IPS-20b (cell line): ENCODE measurements at regions not wholly inside any gene's neighbourhood (a gene's known extent, or its start where the extent isn't known, plus 50 kb on each side); places are given as distances from the start of the nearest gene placed in this dataset.

ENCODE experiments used
- H3K27ac ChIP-seq: one replicate; pipeline ENCODE4 v1.5.1; 2013; ENCODE audit warnings: low read length
- H3K27me3 ChIP-seq: 2 replicates; pipeline ENCODE4 v1.6.1; 2013; ENCODE audit warnings: mild to moderate bottlenecking, low read length, inconsistent platforms; ENCODE audit not compliant: insufficient read depth
- H3K36me3 ChIP-seq: 2 replicates; pipeline ENCODE4 v1.6.1; 2013; ENCODE audit warnings: low read depth, mild to moderate bottlenecking, inconsistent platforms, low read length, moderate library complexity; ENCODE audit not compliant: insufficient read depth
- H3K4me1 ChIP-seq: 2 replicates; pipeline ENCODE4 v1.6.1; 2013; ENCODE audit warnings: mild to moderate bottlenecking, control low read depth, inconsistent platforms, low read length, moderate library complexity; ENCODE audit not compliant: insufficient read depth
- H3K4me3 ChIP-seq: 2 replicates; pipeline ENCODE4 v1.5.1; 2013; ENCODE audit warnings: mild to moderate bottlenecking, low read length, inconsistent platforms
- H3K9ac ChIP-seq: 2 replicates; pipeline ENCODE4 v1.6.1; 2013; ENCODE audit warnings: low read depth, mild to moderate bottlenecking, inconsistent platforms, low read length, moderate library complexity
- H3K9me3 ChIP-seq: 2 replicates; pipeline ENCODE4 v1.6.1; 2013; ENCODE audit warnings: mild to moderate bottlenecking, low read depth, low read length, inconsistent platforms; ENCODE audit not compliant: insufficient read depth

- Histone ChIP-seq H3K36me3 (no peaks in the 10 kb centered on the region), H3K9ac (no peak overlapping the region), H3K4me1 (no peaks in the 10 kb centered on the region), H3K4me3 (no peak overlapping the region), H3K27me3 (no peaks in the 10 kb centered on the region), H3K9me3 (no peaks in the 10 kb centered on the region; the same call in 1 of the 2 replicates), H3K27ac (no peak overlapping the region)
These were observed 359.5 kb upstream of the CBLB start for GRCh38 chr3:106228271-106228670.

DNA sequence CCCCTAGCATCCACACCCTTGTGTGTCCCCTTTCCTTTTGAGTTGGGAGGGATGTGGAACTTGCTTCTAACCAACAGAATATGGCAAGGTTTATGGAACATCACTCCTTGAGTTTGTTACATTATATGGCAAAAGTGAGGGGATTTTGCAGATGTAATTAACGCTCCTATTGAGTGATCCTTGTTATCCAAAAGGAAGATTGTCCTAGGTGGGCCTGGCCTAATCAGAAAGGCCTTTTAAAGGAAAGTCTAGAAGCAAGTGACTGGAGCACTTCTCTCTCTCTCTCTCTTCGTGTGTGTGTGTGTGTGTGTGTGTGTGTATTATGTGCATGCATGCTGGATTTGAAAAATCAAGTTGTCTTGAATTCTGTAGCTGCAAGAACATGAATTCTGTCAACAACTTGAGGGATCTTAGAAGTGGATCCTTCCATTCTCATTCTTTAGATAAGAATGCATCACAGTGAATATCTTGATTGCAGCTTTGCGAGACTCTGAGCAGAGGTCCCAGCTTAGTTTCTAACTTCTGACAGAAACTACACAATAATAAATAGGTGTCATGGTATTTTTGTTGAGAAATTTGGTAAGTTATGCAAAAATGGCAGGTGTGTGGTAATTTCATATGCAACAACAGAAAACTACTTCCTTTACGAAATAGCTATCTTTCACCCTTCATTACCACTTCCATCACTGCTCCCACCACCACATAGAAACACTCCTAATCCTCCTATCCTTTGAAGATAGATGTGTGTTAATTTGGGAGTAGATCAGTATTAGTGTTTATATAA is 360.9 kb upstream of the CBLB start:
- Histone ChIP-seq H3K27ac (no peak overlapping the region), H3K4me1 (no peaks in the 10 kb centered on the region), H3K36me3 (no peaks in the 10 kb centered on the region), H3K9me3 (no peaks in the 10 kb centered on the region; the same call in 1 of the 2 replicates), H3K4me3 (no peak overlapping the region), H3K27me3 (no peaks in the 10 kb centered on the region), H3K9ac (no peak overlapping the region)

GRCh38 chr3:106231086-106231485 is 362.3 kb upstream of the CBLB start:
- no peak overlapping the region for H3K27ac ChIP-seq
- no peaks in the 10 kb centered on the region for H3K36me3 ChIP-seq

DNA sequence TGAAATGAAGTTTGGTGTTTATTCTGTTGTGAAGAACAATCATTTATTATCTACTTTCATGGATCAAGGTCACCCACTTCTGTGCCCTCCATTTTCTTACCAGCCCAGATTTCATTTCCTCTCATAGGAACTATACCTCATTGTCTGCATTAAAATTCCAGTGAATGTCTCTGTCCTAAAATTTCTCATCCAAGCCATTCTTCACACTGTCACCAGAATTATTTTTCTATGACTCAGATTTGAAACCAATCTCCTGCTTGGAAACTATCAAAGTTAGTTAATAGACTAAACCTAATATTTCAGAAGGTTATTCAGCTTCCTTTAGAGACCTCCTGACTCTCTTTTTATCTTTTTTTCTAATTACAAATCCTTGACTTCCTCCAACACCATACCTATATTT is 364.1 kb upstream of the CBLB start:
- H3K9me3 ChIP-seq = peaks cover 8% of the 10 kb centered on the region; the same call in 1 of the 2 replicates
- no peaks in the 10 kb centered on the region for H3K36me3 ChIP-seq
- H3K9ac ChIP-seq = no peak overlapping the region
- no peak overlapping the region for H3K27ac ChIP-seq
- no peaks in the 10 kb centered on the region for H3K4me1 ChIP-seq
- no peaks in the 10 kb centered on the region for H3K27me3 ChIP-seq
- no peak overlapping the region for H3K4me3 ChIP-seq

More at GRCh38 chr3:106231086-106231485, 362.3 kb upstream of the CBLB start:
- no peaks in the 10 kb centered on the region for H3K4me1 ChIP-seq
- H3K27me3 ChIP-seq = no peaks in the 10 kb centered on the region
- no peaks in the 10 kb centered on the region; the same call in 1 of the 2 replicates for H3K9me3 ChIP-seq
- H3K9ac ChIP-seq = no peak overlapping the region
- H3K4me3 ChIP-seq = no peak overlapping the region

DNA sequence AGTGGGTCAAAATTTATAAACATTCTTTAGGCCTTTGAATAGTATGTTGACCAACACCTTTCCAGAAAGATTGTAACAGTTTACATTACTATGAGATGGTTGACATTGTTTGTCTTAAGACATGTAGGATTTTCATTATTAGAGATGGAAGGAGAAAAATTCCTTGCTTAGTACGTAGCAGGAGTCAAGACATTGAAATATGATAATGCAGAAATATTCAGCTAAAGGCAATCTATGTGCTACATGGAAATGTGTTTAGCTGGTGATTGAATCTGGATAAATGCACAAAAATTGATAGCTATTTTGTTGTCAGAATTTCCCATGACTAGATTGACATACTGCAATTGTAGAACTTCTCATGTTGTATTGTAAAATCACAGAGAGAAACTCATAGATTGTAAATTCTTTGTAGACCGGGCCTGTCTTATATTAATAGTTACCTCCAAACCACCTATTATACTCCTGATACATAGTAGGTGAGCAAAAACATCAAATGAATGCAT is 370.4 kb upstream of the CBLB start:
- H3K9ac ChIP-seq = no peak overlapping the region
- H3K4me1 ChIP-seq = no peaks in the 10 kb centered on the region
- H3K4me3 ChIP-seq = no peak overlapping the region
- no peaks in the 10 kb centered on the region for H3K36me3 ChIP-seq
- H3K9me3 ChIP-seq = peaks cover 8% of the 10 kb centered on the region; the same call in 1 of the 2 replicates
- H3K27me3 ChIP-seq = no peaks in the 10 kb centered on the region
- no peak overlapping the region for H3K27ac ChIP-seq

DNA sequence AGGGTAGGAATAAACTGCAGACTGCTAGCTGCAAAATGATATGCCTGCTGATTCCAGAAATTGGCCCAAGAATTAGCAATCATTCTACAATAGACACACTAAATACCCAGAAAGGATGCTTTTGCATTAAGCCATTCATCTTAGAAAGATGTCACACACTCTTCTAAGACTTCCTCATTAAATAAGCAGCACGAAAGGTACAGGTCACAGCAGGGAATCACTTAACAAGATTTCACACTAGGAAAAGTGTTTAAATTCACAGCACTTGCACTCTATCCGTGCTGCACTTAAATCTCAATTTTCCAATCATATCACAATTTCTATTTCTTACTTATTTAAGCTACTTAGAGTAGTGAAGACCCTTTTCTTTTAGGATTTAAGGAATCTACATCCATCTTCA is 372.8 kb upstream of the CBLB start:
- H3K4me3 ChIP-seq = no peak overlapping the region
- H3K9ac ChIP-seq = no peak overlapping the region
- H3K27ac ChIP-seq = no peak overlapping the region
- H3K36me3 ChIP-seq = no peaks in the 10 kb centered on the region
- H3K9me3 ChIP-seq = peaks cover 5% of the 10 kb centered on the region; the same call in 1 of the 2 replicates
- no peaks in the 10 kb centered on the region for H3K27me3 ChIP-seq
- H3K4me1 ChIP-seq = no peaks in the 10 kb centered on the region

GRCh38 chr3:106242781-106243180 is 374.0 kb upstream of the CBLB start:
- H3K9me3 ChIP-seq = no peaks in the 10 kb centered on the region
- H3K9ac ChIP-seq = no peak overlapping the region
- H3K36me3 ChIP-seq = no peaks in the 10 kb centered on the region
- no peak overlapping the region for H3K4me3 ChIP-seq
- H3K27ac ChIP-seq = no peak overlapping the region
- H3K4me1 ChIP-seq = no peaks in the 10 kb centered on the region
- no peaks in the 10 kb centered on the region for H3K27me3 ChIP-seq

DNA sequence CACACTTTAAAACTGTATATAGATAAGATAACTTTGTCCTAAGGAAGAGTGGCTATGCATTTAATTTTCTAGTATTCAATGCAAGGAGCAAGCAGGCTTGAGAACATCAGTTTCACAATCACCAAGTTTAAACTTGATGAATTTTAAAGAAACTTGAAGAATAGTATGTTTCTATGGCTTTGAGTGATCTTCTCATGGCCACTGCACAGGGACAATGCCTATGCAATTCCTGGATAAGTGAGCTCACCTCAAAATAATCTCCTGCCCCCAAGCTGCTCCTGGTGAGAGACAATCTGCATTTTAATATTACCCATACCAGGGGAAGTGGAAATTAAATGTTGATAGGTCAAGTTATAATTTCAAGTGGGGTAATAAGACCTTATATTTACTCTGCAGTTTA is 376.6 kb upstream of the CBLB start:
- H3K27me3 ChIP-seq = no peaks in the 10 kb centered on the region
- H3K9me3 ChIP-seq = no peaks in the 10 kb centered on the region
- no peak overlapping the region for H3K9ac ChIP-seq
- no peaks in the 10 kb centered on the region for H3K4me1 ChIP-seq
- no peaks in the 10 kb centered on the region for H3K36me3 ChIP-seq
- H3K27ac ChIP-seq = no peak overlapping the region
- H3K4me3 ChIP-seq = no peak overlapping the region

GRCh38 chr3:106247902-106248684 is 379.3 kb upstream of the CBLB start:
- H3K9me3 ChIP-seq = peaks cover 9% of the 10 kb centered on the region
- no peak overlapping the region for H3K27ac ChIP-seq
- no peak overlapping the region for H3K9ac ChIP-seq

DNA sequence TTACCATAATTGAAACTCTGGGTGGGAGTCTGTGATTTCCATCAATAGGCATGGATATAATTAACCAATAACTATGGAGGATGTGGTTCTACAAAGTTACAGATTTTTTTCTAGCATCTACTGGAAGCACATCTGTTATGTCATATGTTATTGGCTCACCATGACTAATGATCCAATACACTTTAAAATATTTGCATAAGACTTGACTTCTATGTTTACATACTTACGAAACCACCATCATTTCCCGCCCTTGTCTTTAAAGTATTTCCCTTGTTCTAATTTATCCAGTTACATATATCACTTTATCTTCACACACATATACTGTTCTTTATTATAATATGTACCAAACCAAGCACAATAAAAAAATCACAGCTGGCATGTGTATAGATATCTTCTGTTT is 380.3 kb upstream of the CBLB start:
- Histone ChIP-seq H3K4me3 (no peak overlapping the region), H3K27ac (no peak overlapping the region), H3K36me3 (no peaks in the 10 kb centered on the region), H3K27me3 (no peaks in the 10 kb centered on the region), H3K4me1 (no peaks in the 10 kb centered on the region), H3K9me3 (peaks cover 9% of the 10 kb centered on the region), H3K9ac (no peak overlapping the region)

More at GRCh38 chr3:106247902-106248684, 379.3 kb upstream of the CBLB start:
- H3K4me3 ChIP-seq = no peak overlapping the region
- H3K4me1 ChIP-seq = no peaks in the 10 kb centered on the region
- no peaks in the 10 kb centered on the region for H3K27me3 ChIP-seq
- H3K36me3 ChIP-seq = no peaks in the 10 kb centered on the region

DNA sequence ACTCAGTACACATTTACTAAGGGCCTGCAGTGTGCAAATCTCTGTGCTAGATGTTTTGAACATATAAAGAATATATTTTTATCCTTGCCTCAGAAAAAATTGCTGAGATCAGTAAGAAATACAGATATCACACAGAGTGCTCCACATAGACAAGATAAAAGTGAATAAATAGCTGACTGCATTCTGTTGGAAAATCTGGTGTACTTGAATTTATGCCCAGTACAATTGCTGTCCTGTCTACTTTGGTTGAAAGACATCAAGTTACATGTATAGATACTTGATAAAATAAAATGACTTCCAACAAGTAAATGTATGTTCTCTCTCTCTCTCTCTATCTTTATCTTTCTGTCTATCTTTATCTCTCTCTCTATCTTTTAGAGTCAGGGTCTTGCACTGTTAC is 381.2 kb upstream of the CBLB start:
- H3K27me3 ChIP-seq = no peaks in the 10 kb centered on the region
- H3K9me3 ChIP-seq = peaks cover 9% of the 10 kb centered on the region
- no peak overlapping the region for H3K9ac ChIP-seq
- H3K4me3 ChIP-seq = no peak overlapping the region
- H3K27ac ChIP-seq = no peak overlapping the region
- H3K36me3 ChIP-seq = no peaks in the 10 kb centered on the region
- no peaks in the 10 kb centered on the region for H3K4me1 ChIP-seq
